ENCODE measurements at regions not wholly inside any gene's neighbourhood (a gene's known extent, or its start where the extent isn't known, plus 50 kb on each side); places are given as distances from the start of the nearest gene placed in this dataset.

DNA sequence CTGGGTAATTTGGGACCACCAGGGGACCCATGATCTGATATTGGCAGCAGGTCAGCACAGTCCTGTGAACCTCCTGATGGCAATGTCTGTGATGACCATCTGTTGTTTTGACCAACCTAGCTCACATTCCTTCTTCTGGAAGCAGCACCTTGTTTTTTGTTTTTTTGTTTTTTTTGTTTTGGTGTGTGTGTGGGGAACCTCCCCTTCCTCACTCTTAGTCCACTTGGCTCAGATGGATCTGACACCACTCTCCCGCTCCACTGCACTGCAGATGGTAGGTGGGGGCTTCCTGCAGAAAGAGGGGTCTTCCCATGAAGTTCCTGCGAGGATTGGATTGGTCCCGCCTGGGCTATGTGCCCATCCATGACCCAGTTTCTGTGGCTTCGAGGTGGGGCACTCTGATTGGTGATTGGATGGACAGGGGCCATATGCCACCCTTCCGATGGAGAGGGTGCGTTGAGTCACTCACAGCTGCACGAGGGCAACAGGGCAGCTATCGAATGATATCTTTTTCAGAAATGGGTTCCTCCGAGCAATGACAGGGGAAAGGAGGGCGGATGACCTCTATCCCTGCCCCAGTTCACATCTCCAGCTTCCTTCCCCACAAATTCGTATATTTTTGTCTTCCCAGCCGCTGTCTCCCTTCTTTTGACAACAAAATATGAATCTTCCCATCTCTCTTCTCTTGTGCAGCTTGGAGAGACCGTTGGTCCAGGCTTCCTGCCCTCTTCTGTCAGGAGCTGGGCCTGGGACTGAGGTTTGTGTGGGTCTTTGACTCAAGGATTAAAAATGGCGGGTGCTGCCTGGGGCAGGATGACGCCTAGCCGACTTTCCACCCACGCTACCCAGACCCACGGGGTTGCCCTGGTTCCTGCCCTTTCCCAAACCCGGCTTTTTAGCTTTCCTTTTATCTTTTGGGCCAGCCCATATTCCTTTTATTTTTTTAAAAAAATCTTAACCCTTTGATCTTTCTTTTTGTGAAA, 132.1 kb upstream of the KCNG1 start:
- DNase-seq (ENCODE audit: low read depth), result no peak
- no peak for TF ChIP-seq CTCF (conservative IDR thresholded peaks at IDR 0.05; ENCODE audit: low read depth, low read length)
- H3K4me3 ChIP-seq (ENCODE audit: low read depth, low read length), result no peak overlapping the region

GRCh38 chr20:51153867-51154707, 131.2 kb upstream of the KCNG1 start:
- no peak for TF ChIP-seq CTCF (conservative IDR thresholded peaks at IDR 0.05; ENCODE audit: low read depth, low read length)
- no peak overlapping the region for H3K4me3 ChIP-seq (ENCODE audit: low read depth, low read length)
- DNase-seq (ENCODE audit: low read depth), result no peak

DNA sequence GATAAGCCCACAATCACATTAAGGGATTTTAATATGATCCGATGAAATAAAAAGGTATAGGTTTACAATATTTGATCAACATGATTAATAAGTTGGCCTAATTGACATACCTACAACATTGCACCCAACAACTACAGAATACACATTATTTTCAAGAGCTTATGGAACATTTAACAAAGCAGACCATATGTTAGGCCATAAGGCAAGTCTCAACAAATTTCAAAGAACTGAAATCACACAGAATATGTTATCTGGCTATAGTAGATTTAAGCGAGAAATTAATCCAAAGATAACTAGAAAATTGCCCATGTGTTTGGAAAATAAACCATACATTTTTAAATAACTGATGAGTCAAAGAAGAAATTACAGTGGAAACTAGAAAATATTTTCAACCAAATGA, 126.0 kb upstream of the KCNG1 start:
- TF ChIP-seq CTCF (conservative IDR thresholded peaks at IDR 0.05; ENCODE audit: low read depth, low read length), result no peak
- H3K4me3 ChIP-seq (ENCODE audit: low read depth, low read length), result no peak overlapping the region
- no peak for DNase-seq (ENCODE audit: low read depth)

DNA sequence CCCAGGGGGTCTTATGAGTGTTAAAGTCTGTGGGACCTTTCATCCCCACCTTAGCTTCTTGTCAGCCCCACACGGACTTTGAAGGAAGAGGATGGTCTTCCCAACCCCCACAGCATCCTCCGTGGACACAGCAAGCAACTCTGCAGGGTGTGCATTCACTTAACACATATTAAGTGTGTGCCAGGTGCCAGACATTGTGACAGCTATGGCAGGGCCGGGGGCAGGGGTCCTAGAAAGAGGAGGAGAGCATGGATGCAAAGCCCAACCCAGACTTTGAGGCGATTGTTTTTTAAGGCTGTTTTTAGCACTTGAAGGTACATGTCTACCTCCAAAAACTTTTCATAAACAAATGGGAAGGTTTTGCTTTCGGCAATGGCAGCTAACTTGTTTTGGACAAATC, 121.6 kb upstream of the KCNG1 start:
- no peak for TF ChIP-seq CTCF (conservative IDR thresholded peaks at IDR 0.05; ENCODE audit: low read depth, low read length)
- DNase-seq (ENCODE audit: low read depth), result no peak
- H3K4me3 ChIP-seq (ENCODE audit: low read depth, low read length), result no peak overlapping the region

DNA sequence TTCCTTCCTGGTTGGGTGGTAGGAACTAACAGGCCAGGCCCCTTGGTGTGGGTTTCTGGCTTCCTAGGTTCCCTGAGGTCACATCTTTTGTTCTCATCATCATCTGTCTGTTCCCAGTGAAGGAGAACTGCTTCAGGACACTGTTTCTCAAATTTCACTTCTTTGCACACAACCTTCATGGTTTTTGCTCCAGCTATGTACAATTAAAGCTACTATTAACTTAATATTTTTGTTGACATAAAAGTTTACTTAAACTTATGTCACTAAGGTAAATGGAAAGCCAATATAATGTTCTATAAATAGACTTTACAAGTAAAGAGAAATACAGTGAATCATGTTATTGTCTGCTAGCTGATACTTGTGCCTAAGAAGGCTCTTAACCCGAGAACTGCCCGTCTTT, 120.7 kb upstream of the KCNG1 start:
- DNase-seq (ENCODE audit: low read depth), result no peak

GRCh38 chr20:51142448-51142847, 119.5 kb upstream of the KCNG1 start:
- no peak for DNase-seq (ENCODE audit: low read depth)
- TF ChIP-seq CTCF (conservative IDR thresholded peaks at IDR 0.05; ENCODE audit: low read depth, low read length), result no peak
- H3K4me3 ChIP-seq (ENCODE audit: low read depth, low read length), result no peak overlapping the region

More for the DNA sequence above, 120.7 kb upstream of the KCNG1 start:
- H3K4me3 ChIP-seq (ENCODE audit: low read depth, low read length), result no peak overlapping the region
- no peak for TF ChIP-seq CTCF (conservative IDR thresholded peaks at IDR 0.05; ENCODE audit: low read depth, low read length)

Measured in epithelial cell of proximal tubule (primary cell).